HG02943 (cell line): ENCODE measurements at regions not wholly inside any gene's neighbourhood (a gene's known extent, or its start where the extent isn't known, plus 50 kb on each side); places are given as distances from the start of the nearest gene placed in this dataset.
"Not testable (repeated sequence)": the region's sequence is repeated elsewhere in the genome, so short reads cannot be mapped to it uniquely, and the experiment has no call there.

Source experiments
- ATAC-seq: cut with Tn5 transposase; IDR thresholded peaks from one replicate; pipeline ENCODE4 v1.9.1; 2021; ENCODE audit warnings: mild to moderate bottlenecking, low read depth, moderate library complexity; ENCODE audit not compliant: unreplicated experiment

DNA sequence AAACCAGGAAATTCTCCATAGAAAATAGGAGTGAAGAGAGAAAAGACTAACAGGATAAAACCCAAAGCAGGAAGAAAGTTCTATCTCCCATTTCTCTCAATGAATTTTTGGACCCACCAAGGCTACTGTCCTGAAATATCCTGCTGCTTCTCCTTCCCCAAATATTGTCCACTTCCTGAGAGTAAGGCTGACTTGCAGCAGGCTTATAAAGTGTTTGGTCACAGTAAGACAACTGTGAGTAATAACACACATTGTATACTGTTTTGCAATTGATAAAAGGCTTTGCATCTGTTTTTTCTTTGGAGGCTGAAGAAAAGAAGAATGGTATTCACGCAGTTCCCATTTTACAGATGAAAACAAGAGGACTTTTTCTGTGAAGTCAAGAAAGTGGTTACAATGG, 52.8 kb downstream of the FOXD4L6 start:
- ATAC-seq, result not testable (repeated sequence)

DNA sequence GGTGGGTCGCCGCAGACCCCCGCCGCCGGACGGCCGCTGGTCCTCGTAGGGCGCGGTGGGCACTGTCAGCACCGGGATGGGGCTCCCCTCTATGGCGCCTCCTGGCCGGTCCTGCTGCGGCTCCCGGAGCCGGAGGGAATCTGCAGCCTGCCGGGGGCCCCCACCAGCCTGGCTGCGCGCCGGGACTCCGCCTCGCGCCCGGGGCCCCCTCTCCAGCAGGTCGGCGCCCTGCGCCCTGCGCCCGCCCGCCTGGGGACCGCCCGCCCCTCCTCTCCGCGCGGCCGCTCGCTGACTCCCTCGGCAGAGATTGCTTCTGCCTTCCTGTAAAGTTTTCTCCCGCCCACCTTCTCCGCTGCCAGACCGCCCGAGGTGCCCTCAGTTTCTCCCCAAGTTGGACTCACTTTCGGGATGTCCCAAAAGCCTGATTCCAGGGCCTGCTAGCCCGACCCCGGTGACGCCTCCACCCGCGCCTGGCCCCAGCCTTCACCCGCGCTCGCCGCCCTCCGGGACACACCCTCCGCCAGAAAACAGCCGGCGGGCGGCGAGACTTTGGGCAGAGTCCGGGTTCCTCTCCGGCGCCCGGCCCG, 54.0 kb downstream of the FOXD4L6 start:
- peak; percentile 82 for ATAC-seq

DNA sequence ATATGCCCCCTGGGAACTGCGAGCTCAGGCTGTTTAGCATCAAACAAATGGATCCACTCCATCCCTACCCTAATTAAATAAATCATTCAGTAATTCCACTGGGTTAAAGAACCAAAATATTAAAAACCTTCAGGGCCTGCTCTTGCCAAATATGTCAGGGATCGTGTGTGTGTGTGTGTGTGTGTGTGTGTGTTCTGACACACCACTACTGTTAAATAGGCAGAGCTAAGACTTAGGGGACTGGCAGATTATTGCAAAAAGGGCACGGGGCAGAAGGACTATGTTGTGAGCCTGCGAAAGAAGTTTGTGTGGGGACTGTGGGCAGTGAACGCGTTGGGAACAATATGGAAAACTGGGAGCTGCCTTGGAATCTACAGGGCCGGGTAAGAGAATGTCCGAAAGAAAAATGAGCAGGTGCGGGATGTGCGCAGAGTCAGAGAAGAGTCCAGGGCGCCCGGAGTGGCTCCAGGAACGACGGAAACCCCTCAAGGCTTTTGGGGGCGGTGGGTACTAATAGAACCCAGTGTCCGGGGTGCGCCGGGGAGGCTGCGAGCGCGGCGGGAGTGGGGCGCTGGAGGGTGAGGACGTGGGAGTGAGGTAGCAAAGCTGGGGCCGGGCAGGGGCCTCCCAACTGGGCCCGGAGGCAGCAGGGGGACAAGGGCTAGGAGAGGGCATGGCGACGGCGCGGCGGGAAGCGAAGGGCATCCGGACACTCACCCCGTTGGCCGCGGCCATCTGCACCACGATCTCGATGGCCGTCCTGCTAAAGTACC, 54.8 kb downstream of the FOXD4L6 start:
- not testable (repeated sequence) for ATAC-seq

DNA sequence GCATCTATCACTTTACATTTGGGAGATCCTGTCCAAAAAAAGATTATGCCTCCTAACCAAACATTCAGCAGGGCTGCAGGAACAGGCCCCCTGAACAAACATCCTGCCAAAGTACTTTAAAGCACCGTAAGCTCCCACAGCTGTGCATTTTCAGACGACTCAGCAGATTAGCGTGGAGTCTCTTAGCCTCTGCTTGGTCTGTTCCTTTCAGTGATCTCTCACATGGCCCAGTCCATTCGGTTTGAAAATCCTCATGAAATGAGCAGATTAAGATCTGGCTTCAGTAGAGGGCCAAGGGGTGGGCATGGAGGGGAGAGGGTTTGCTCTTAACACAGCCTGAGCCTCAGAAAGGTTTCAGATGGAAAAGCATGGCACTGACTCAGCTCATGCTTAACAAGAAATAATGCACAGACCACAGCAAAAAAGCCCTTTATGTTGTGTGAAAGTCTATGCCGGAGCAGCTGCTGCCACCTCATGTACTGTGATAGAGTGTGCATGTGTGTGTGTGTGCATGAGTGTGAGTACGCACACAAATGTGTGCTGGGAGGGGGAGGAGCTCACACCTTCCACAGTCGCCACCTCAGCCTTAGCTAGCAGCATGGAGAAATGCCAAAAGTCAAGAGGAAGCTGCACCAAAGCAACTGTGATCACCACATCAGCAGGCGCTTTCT, 64.2 kb downstream of the FOXD4L6 start:
- ATAC-seq, result peak; percentile 79

DNA sequence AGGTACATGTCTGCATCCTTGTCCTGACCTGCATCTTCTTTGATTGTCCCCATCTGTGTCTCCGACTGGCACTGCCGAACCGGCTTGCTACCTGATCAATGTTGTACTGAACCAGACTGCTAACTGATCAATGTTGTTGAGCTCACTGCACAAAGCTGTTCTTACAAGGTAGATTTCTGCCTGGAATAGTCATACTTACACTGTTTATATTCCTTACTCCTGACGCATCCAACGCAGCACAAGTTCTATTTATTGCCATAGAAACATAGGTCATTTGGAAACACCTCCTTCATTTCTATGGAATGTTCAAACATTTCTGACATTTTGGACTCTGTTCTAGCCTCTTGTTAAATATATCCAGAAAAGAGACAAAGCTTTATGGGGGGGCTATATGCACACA, 65.2 kb downstream of the FOXD4L6 start:
- ATAC-seq, result not testable (repeated sequence)

DNA sequence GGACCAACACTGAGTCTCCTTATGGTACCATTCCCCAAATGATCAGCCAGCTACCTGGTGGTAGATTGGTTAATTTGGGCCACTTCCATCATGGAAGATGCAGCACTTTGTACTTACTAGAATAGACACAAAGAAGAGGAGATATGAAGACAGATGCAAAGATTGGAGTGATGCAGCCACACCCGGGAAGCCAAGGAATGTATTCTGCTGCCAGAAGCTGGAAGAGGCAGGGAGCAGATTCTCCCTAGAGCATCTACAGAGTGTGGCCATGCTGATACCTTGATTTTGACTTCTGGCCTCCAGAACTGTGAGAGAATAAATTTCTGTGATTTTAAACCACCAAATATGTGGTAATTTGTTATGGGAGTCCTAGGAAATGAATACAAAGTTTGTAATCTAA, 68.9 kb downstream of the FOXD4L6 start:
- ATAC-seq, result not testable (repeated sequence)

DNA sequence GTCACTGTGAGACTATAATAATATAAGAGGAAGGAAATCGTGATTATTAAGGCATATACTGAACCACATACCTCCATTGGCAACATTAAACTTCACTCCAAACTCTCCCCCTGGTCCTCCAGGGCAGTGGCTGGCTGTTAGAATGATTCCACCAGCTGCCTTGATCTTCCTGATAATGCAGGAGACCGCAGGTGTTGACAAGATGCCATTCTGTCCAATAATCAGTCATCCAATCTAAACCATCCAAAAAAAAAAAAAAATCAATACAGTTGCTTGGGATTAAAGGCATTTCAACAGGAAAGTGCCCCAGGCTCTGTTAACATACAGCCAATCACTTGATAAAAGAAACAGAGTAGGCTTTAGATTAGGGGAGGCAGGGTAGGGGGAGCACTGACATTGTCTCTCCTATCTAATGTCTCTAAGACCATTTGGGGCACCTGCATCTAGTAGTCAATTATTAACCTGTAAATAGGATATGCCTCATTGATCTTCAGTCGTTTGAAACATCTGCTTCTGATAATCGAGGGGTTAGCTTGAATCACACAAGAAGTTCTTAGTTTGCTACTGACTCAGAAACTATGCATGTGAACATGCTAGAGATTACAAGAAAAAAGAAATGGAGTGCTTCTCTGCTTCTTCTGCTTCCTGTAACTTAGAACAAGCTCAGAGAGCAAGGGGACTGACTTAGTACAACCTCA, 74.7 kb downstream of the FOXD4L6 start:
- peak; percentile 91 for ATAC-seq

DNA sequence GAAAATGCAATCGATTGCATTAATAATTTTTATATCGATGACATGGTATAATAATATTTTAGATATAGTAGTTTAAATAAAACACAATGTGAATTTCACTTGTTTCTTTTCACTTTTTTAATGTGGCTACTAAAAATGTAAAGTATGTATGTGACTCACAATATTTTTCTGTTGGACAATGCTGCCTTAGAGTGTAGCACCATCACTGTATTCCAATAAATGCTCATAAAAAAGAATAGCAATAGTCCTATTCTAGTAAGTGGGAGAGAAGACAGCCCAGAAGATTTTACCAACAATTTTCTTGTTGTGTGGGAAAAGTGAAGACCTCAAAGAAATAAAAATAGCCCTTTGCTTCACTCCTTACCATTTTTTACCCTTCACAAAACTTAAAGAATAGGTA, 79.8 kb downstream of the FOXD4L6 start:
- ATAC-seq, result not testable (repeated sequence)

DNA sequence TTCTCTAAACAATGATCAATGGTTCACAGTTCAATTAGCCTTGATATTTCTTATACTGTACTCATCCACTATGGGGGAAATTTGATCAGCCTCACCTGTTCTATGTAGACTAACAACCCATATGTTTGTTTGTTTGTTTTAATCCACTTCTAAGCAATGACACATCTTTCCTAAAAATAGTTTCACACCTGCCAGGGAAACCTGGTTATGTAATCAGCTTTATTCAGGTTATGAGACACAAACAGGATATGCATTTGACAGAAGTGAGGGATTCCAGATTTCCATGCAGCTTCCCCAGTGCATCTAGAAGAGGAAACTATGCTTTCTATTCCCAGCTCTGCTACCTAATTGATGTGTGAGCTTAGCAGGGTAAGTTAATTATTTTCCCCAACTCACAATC, 80.7 kb downstream of the FOXD4L6 start:
- not testable (repeated sequence) for ATAC-seq

DNA sequence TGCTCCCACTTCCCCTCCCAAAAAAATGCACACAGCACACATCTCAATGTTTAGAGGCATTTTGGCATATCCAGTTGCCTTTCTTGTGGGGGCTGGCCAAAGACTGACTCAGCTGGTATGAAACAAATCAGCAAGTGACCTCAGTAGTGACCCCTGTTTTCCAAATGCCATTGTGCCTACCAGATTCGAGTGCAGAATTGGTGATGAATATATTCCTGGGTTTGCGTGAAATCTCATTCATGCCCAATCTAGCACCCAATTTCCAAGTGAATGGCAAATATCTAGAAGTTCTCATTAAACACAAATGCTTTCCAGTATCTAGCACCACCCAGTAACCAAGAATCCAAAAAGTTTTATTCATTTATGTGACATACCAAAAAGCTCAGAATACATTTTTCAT, 83.6 kb downstream of the FOXD4L6 start:
- ATAC-seq, result not testable (repeated sequence)

DNA sequence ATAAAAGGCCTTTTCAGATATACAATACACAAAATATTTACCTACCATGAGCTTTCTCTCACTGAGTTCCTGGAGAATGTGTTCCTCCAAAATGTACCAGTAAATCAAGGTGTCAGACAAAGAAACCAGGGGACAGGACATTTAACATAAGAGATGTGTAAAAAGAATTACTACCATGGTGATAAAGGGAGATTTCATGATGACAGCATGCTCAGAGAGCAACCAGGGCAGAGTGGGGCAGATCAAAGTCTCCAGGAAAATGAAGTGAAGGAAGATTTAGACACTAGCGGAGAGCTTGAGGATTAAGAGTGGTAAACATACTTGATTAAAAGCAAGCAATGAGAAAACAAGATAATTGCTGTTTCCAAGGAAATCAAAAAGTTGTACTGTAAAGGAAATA, 85.0 kb downstream of the FOXD4L6 start:
- ATAC-seq, result not testable (repeated sequence)

DNA sequence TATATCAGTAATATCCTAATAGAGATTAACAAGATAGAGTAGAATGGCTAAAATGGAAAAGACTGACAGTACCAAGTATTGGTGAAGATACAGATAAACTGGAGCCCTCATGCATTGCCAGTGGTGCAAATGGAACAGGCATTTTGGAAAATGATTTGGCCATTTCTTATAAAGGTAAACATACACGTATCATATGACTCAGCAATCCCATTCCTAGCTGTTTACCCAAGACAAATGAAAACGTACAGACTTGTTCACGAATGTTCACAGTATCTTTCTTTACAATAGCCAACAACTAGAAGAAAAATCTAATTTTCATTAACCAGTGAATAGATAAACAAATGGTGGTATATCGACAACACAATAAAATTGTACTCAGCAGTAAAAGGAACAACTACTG, 86.4 kb downstream of the FOXD4L6 start:
- ATAC-seq, result not testable (repeated sequence)

DNA sequence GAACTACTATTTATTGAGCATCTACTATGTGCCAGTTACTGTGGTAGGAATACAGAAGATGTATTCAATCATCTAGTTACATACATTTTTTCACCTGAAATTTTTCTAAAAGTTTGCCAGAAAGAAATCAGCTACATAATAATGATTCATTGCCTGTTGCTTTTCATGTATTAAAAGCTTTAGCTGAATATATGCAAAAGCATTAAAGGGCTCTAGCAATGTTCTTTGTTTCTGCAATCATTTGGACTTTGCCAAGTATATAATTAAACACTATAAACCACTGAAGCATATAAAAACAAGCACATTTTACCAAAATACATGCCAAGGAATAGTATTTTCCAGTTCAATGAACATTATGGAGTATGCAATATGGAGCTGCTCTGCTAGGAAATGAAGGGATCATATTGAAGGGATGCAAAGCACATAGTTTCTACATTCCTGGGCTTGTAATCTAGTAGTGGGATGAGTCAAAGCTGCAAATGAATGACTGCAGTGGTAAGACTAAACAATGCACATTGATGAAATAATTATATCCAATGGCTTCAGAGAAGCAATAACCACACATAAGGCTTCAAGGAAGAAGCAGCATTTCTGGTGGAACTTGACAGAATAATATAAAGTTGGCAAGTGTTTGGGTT, 87.7 kb downstream of the FOXD4L6 start:
- ATAC-seq, result not testable (repeated sequence)

DNA sequence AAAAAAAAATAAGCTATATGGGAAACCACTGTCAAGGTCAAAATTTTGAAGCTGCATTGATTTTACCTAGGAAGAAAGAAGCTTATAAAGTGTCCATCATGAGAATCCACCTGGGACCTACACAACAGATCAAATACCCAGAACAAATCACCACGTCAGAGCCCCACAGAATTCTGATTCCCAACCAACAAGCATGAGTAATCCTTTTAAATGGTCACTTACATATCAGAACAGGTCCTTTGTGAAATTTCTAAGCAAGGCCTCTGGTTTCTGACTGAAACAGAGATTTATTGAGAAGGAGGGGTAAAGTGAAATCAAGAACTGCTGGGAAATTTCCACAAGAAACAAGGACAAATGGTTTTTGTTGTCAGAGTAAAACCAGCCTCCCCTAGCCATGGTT, 93.2 kb downstream of the FOXD4L6 start:
- not testable (repeated sequence) for ATAC-seq

DNA sequence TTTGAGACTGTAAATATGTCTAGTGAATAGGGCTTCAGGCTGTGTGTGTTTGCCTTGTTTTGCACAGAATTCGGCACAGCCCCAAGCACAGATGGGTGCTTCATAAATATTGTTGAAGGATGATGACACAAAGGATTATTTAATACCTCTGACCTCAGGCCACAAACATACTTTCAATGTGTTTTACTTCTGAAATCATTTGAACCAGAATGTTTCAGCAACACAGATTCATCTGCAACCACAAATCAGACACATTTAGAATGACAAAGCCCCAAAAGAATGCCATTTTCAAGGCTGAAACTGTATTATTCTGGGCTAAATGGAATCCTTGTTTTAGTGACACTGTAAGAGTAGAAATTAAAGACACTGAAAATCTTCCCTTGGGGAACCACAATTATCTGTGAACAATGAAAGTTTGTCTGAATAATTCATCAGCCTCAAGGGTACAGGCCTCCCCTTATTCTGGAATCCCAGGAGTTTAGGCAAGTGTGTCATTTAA, 93.7 kb downstream of the FOXD4L6 start:
- not testable (repeated sequence) for ATAC-seq

DNA sequence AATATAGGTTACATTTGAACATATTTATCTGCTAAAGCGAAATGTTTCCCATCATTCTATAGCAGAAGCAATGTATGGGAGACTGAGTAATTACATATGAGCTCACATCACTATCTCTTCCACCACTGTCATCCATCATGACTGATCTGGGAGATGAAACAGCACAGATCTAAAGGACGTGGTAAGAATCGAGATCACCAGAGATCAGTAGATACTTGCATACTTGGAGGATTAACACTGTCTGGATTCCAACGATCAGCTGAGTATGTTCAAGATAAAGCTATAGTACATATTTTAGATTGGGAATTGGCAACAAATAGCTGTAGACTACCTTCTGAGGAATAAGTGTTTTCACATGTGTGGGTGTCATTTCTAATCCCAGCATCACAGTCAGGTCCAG, 94.6 kb downstream of the FOXD4L6 start:
- ATAC-seq, result not testable (repeated sequence)

DNA sequence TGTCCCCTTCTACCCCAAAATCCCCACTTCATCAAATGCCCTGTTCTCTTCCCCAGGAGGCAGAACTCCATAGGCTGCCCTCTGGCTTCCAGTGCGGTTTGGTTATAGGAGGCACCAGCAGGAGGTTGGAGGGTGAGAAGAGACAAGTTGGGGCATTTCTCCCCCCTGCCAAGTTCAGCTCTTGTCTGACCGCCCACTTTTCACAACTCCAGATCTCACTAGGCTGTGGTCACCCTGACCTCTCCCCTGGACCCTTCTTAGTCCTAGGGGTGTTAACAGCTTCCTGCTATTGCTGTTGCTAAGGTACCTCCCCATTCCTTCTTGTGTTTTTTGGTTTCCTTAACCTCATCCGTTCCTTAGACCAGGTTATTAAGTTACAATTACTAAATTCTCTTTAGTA, 95.1 kb downstream of the FOXD4L6 start:
- not testable (repeated sequence) for ATAC-seq

DNA sequence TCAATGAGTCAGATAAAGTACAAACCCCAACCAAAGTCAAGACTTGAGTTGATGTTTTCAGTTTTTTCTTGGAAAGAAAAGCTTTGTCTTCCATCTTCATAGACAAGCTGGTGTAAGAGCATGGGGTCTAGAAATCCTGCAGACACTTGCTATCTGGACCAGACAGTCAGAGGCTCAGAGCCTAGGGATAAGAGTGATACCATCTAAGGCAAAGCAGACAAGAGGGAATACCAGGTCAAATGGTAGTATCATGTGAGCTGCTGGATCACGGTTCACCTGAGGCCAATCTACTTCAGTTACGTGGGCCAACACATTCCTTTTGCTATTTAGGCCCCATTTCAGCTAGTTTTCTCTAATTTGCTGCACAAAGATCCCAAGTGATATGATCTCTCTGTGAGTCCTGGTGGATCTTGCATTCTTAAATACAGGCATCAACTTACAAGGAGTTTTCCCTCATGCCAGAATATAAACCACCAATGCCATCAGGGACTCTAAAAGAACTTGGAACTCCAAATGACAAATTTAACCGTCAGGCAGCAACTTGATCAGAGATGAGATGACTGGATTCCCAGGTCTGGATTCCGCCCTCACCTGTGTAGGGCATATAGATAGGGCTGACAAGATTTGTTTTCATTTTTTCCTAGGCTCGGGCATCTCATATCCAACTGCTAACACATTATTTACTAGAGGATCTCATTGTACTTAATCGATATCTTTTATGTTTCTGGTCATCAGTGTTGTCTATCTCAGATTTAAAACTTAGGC, 101.4 kb downstream of the FOXD4L6 start:
- not testable (repeated sequence) for ATAC-seq

DNA sequence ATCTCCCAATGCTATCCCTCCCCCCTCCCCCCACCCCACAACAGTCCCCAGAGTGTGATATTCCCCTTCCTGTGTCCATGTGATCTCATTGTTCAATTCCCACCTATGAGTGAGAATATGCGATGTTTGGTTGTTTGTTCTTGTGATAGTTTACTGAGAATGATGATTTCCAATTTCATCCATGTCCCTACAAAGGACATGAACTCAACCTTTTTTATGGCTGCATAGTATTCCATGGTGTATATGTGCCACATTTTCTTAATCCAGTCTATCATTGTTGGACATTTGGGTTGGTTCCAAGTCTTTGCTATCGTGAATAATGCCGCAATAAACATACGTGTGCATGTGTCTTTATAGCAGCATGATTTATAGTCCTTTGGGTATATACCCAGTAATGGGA, 106.1 kb downstream of the FOXD4L6 start:
- ATAC-seq, result not testable (repeated sequence)
